Neuronal stem cell (in vitro differentiated cells): ENCODE measurements at regions not wholly inside any gene's neighbourhood (a gene's known extent, or its start where the extent isn't known, plus 50 kb on each side); places are given as distances from the start of the nearest gene placed in this dataset.

Experiments used
- DNase-seq: peaks from one replicate; pipeline ENCODE4 v3.0.0-alpha.2; 2013; ENCODE audit warnings: low spot score
- H2AFZ ChIP-seq: one replicate; pipeline ENCODE4 v1.6.1; 2013; ENCODE audit warnings: mild to moderate bottlenecking, low read length, inconsistent platforms
- H2AK5ac ChIP-seq: 2 replicates; pipeline ENCODE4 v1.6.1; 2013; ENCODE audit warnings: low read depth, mild to moderate bottlenecking, inconsistent platforms, low read length, moderate library complexity, mixed read lengths
- H2BK120ac ChIP-seq: 2 replicates; pipeline ENCODE4 v1.6.1; 2013; ENCODE audit warnings: low read depth, mild to moderate bottlenecking, inconsistent platforms, low read length, moderate library complexity, mixed read lengths
- H2BK12ac ChIP-seq: one replicate; pipeline ENCODE4 v1.6.1; 2013; ENCODE audit warnings: low read length, inconsistent platforms
- H2BK15ac ChIP-seq: 2 replicates; pipeline ENCODE4 v1.6.1; 2013; ENCODE audit warnings: mild to moderate bottlenecking, low read length, inconsistent platforms, mixed read lengths
- H2BK5ac ChIP-seq: one replicate; pipeline ENCODE4 v1.6.1; 2013; ENCODE audit warnings: inconsistent platforms, mild to moderate bottlenecking, low read length, moderate library complexity
- H3K14ac ChIP-seq: one replicate; pipeline ENCODE4 v1.6.1; 2013; ENCODE audit warnings: low read length, inconsistent platforms
- H3K18ac ChIP-seq: 2 replicates; pipeline ENCODE4 v1.6.1; 2013; ENCODE audit warnings: low read length, inconsistent platforms
- H3K23ac ChIP-seq: 2 replicates; pipeline ENCODE4 v1.6.1; 2013; ENCODE audit warnings: low read depth, mild to moderate bottlenecking, mixed read lengths, low read length, inconsistent platforms; ENCODE audit not compliant: poor library complexity
- H3K27ac ChIP-seq: replicated peaks from 3 replicates; pipeline ENCODE4 v1.5.1; 2013; ENCODE audit warnings: low read length, inconsistent platforms
- H3K27me3 ChIP-seq, 3 experiments: 2 replicates each; pipeline ENCODE4 v1.6.1; 2013; ENCODE audit warnings: low read length in 3 of 3, mild to moderate bottlenecking in 2 of 3, inconsistent platforms in 1 of 3, low read depth in 1 of 3, mixed read lengths in 1 of 3, moderate library complexity in 1 of 3; ENCODE audit not compliant: control insufficient read depth in 3 of 3, insufficient read depth in 3 of 3
- H3K36me3 ChIP-seq, 2 donors: replicated peaks in 1 of 2; 2 replicates each; pipeline ENCODE4 v1.6.1; 2013; ENCODE audit warnings: low read length in 2 of 2; ENCODE audit not compliant: control insufficient read depth in 2 of 2, insufficient read depth in 2 of 2
- H3K4ac ChIP-seq: 2 replicates; pipeline ENCODE4 v1.6.1; 2013; ENCODE audit warnings: inconsistent platforms, mild to moderate bottlenecking, low read length, moderate library complexity
- H3K4me1 ChIP-seq, 2 donors: 1 replicate in 1 of 2; 2 replicates in 1 of 2; pipeline ENCODE4 v1.6.1; 2013; ENCODE audit warnings: low read length in 2 of 2, low read depth in 1 of 2; ENCODE audit not compliant: control insufficient read depth in 2 of 2, insufficient read depth in 1 of 2
- H3K4me2 ChIP-seq: one replicate; pipeline ENCODE4 v1.6.1; 2013; ENCODE audit warnings: mild to moderate bottlenecking, low read length, inconsistent platforms; ENCODE audit not compliant: insufficient read depth, poor library complexity, severe bottlenecking
- H3K4me3 ChIP-seq, 2 donors: 2 replicates each; pipeline ENCODE4 v1.5.1; 2013; ENCODE audit warnings: low read length in 2 of 2, mild to moderate bottlenecking in 2 of 2, inconsistent platforms in 1 of 2, moderate library complexity in 1 of 2
- H3K79me1 ChIP-seq: one replicate; pipeline ENCODE4 v1.6.1; 2013; ENCODE audit warnings: low read depth, mild to moderate bottlenecking, inconsistent platforms, low read length, moderate library complexity
- H3K9ac ChIP-seq: one replicate; pipeline ENCODE4 v1.6.1; 2013; ENCODE audit warnings: mild to moderate bottlenecking, low read depth, low read length, inconsistent platforms; ENCODE audit not compliant: poor library complexity
- H3K9me3 ChIP-seq, 2 donors: replicated peaks in 1 of 2; 2 replicates each; pipeline versions ENCODE3 to v1.6.1; 2013; ENCODE audit warnings: low read length in 2 of 2, mild to moderate bottlenecking in 2 of 2, inconsistent platforms in 1 of 2, low read depth in 1 of 2, mixed read lengths in 1 of 2, moderate library complexity in 1 of 2; ENCODE audit not compliant: control insufficient read depth in 2 of 2, insufficient read depth in 1 of 2
- H4K8ac ChIP-seq: one replicate; pipeline ENCODE4 v1.6.1; 2013; ENCODE audit warnings: low read depth, mild to moderate bottlenecking, inconsistent platforms, low read length, moderate library complexity
- H4K91ac ChIP-seq: one replicate; pipeline ENCODE4 v1.6.1; 2013; ENCODE audit warnings: low read length, low read depth, mild to moderate bottlenecking, inconsistent platforms; ENCODE audit not compliant: poor library complexity
- WGBS, 2 donors: extraction: QIAGEN DNeasy Blood & Tissue Kit; methylation state at CpG; one replicate each; pipeline ENCODE4 v1.1.7; 2013; ENCODE audit warnings: missing lambda C conversion rate in 2 of 2, mixed read lengths in 1 of 2; ENCODE audit not compliant: insufficient read length in 2 of 2, insufficient replicate concordance in 1 of 2; ENCODE audit errors: extremely low coverage in 2 of 2; 5-methylcytosine and 5-hydroxymethylcytosine counted together

GRCh38 chr2:12081481-12082210 is 335.2 kb downstream of the LPIN1 start:
- WGBS, 2 donors = no CpG with 5 or more reads among the region's 12 CpGs

GRCh38 chr2:12083081-12083581 is 336.7 kb downstream of the LPIN1 start:
- Histone ChIP-seq H3K9ac (no peak overlapping the region), H3K14ac (no peak overlapping the region), H2BK120ac (no peak overlapping the region), H3K27me3 (peaks cover 0 to 2% (median 0%) of the 10 kb centered on the region in 3 experiments), H4K8ac (no peak overlapping the region), H3K23ac (no peak overlapping the region), H3K4me3 (no peak overlapping the region), H3K9me3 (peaks cover 0 to 6% of the 10 kb centered on the region in 2 donors), H3K4me2 (no peak overlapping the region), H2BK12ac (no peak overlapping the region), H3K79me1 (no peaks in the 10 kb centered on the region), H3K27ac (no peak overlapping the region), H2BK15ac (no peak overlapping the region), H4K91ac (no peak overlapping the region), H3K4ac (no peak overlapping the region), H2AK5ac (no peak overlapping the region), H3K36me3 (no peaks in the 10 kb centered on the region), H2AFZ (peak overlapping the region; percentile 37), H3K4me1 (peaks cover 0 to 19% of the 10 kb centered on the region in 2 donors), H2BK5ac (no peak overlapping the region), H3K18ac (no peak overlapping the region)
- no peak for DNase-seq
- WGBS, 2 donors = no CpG with 5 or more reads among the region's 9 CpGs

More at GRCh38 chr2:12081481-12082210, 335.2 kb downstream of the LPIN1 start:
- H2BK15ac ChIP-seq = no peak overlapping the region
- H3K4me2 ChIP-seq = no peak overlapping the region
- H4K91ac ChIP-seq = no peak overlapping the region
- no peaks in the 10 kb centered on the region for H3K79me1 ChIP-seq
- H2BK120ac ChIP-seq = no peak overlapping the region
- no peak overlapping the region for H3K4me3 ChIP-seq
- no peak overlapping the region for H3K18ac ChIP-seq
- H2AFZ ChIP-seq = no peak overlapping the region
- H2BK12ac ChIP-seq = no peak overlapping the region
- no peak overlapping the region for H3K4ac ChIP-seq
- no peak overlapping the region for H3K9ac ChIP-seq
- peaks cover 0 to 2% (median 0%) of the 10 kb centered on the region in 3 experiments for H3K27me3 ChIP-seq
- peaks cover 1 to 19% of the 10 kb centered on the region in 2 donors for H3K4me1 ChIP-seq
- H2AK5ac ChIP-seq = no peak overlapping the region
- H3K23ac ChIP-seq = no peak overlapping the region
- no peak overlapping the region for H4K8ac ChIP-seq
- H3K14ac ChIP-seq = no peak overlapping the region
- no peak overlapping the region for H3K27ac ChIP-seq
- H3K36me3 ChIP-seq = no peaks in the 10 kb centered on the region
- no peak for DNase-seq
- H3K9me3 ChIP-seq = no peaks in the 10 kb centered on the region
- no peak overlapping the region for H2BK5ac ChIP-seq

- H3K9me3 ChIP-seq = peaks cover 0 to 12% of the 10 kb centered on the region in 2 donors
- no peak overlapping the region for H2BK120ac ChIP-seq
- peak overlapping the region; percentile 37 for H2AFZ ChIP-seq
- H3K36me3 ChIP-seq = no peaks in the 10 kb centered on the region
- no peak overlapping the region for H2BK15ac ChIP-seq
- no peak overlapping the region for H3K4me3 ChIP-seq
- no peak overlapping the region for H3K4ac ChIP-seq
- H4K91ac ChIP-seq = no peak overlapping the region
- no peaks in the 10 kb centered on the region for H3K79me1 ChIP-seq
- H2AK5ac ChIP-seq = no peak overlapping the region
- H3K4me2 ChIP-seq = no peak overlapping the region
- H3K4me1 ChIP-seq = peaks cover 0 to 19% of the 10 kb centered on the region in 2 donors
- no peak overlapping the region for H2BK12ac ChIP-seq
- no peak overlapping the region for H3K9ac ChIP-seq
- H2BK5ac ChIP-seq = no peak overlapping the region
- no peak overlapping the region for H3K14ac ChIP-seq
- no peak for DNase-seq
- no CpG with 5 or more reads among the region's 5 CpGs for WGBS, 2 donors
- no peak overlapping the region for H3K18ac ChIP-seq
- H3K27me3 ChIP-seq = peaks cover 0 to 2% (median 0%) of the 10 kb centered on the region in 3 experiments
- H3K23ac ChIP-seq = no peak overlapping the region
- H3K27ac ChIP-seq = no peak overlapping the region
- no peak overlapping the region for H4K8ac ChIP-seq
Observed at GRCh38 chr2:12083713-12084419, 337.4 kb downstream of the LPIN1 start.

- H3K18ac ChIP-seq = no peak overlapping the region
- H3K27ac ChIP-seq = no peak overlapping the region
- H3K79me1 ChIP-seq = no peaks in the 10 kb centered on the region
- no peak overlapping the region for H2BK12ac ChIP-seq
- H3K9me3 ChIP-seq = peaks cover 0 to 14% of the 10 kb centered on the region in 2 donors
- no peaks in the 10 kb centered on the region for H3K36me3 ChIP-seq
- no peak overlapping the region for H3K4me3 ChIP-seq
- H3K4ac ChIP-seq = no peak overlapping the region
- no peak overlapping the region for H4K91ac ChIP-seq
- peaks cover 0 to 16% of the 10 kb centered on the region in 2 donors for H3K4me1 ChIP-seq
- H2BK15ac ChIP-seq = no peak overlapping the region
- H3K9ac ChIP-seq = no peak overlapping the region
- no peak overlapping the region for H3K14ac ChIP-seq
- H2AFZ ChIP-seq = no peak overlapping the region
- H2AK5ac ChIP-seq = no peak overlapping the region
- no peak overlapping the region for H2BK120ac ChIP-seq
- no peak overlapping the region for H4K8ac ChIP-seq
- no peak overlapping the region for H3K4me2 ChIP-seq
- WGBS, 2 donors = no CpG with 5 or more reads among the region's 2 CpGs
- no peak for DNase-seq
- no peak overlapping the region for H3K23ac ChIP-seq
- H3K27me3 ChIP-seq = peaks cover 0 to 2% (median 0%) of the 10 kb centered on the region in 3 experiments
- no peak overlapping the region for H2BK5ac ChIP-seq
Observed at GRCh38 chr2:12087175-12087574, 340.7 kb downstream of the LPIN1 start.
